Panc1 (cell line): ENCODE measurements at regions not wholly inside any gene's neighbourhood (a gene's known extent, or its start where the extent isn't known, plus 50 kb on each side); places are given as distances from the start of the nearest gene placed in this dataset.

Experiments used
- ATAC-seq: fragments of 200-7000 bp; cut with Tn5 transposase; 2 replicates; pipeline ENCODE4 v1.9.1; 2020; ENCODE audit warnings: mild to moderate bottlenecking, moderate library complexity
- BruUV-seq: library from RNA; stranded (reverse); fragments of 400-500 nt; replicated peaks from 2 replicates; lab custom pipeline; 2021; lab: Mats Ljungman, UMichigan
- CTCF ChIA-PET: fragments of 300-600 bp; sonication (Branson Sonifier 250); formaldehyde crosslinking; loops from one replicate; lab custom pipeline; 2022; ENCODE audit warnings: antibody characterized with exemption; lab: Charles Lee
- POLR2A ChIA-PET: fragments of 300-600 bp; sonication (Branson Sonifier 250); formaldehyde crosslinking; loops from one replicate; lab custom pipeline; 2022; ENCODE audit warnings: antibody characterized with exemption; lab: Charles Lee
- DNase-seq: peaks from one replicate; pipeline ENCODE4 v3.0.0-alpha.2; 2010; ENCODE audit warnings: low read depth, low spot score
- H3K27ac ChIP-seq: 2 replicates; pipeline ENCODE4 v1.5.1; 2011; ENCODE audit warnings: mild to moderate bottlenecking, low read length, inconsistent platforms
- H3K27me3 ChIP-seq: fragments of 200-500 bp; sonication (Bioruptor generic); 2 replicates; pipeline ENCODE4 v1.6.0; 2014; ENCODE audit warnings: low read length, inconsistent platforms; ENCODE audit not compliant: control insufficient read depth, insufficient read depth
- H3K36me3 ChIP-seq: fragments of 200-500 bp; sonication (Bioruptor generic); 2 replicates; pipeline ENCODE4 v1.5.1; 2014; ENCODE audit warnings: inconsistent platforms, mild to moderate bottlenecking, low read length, moderate library complexity; ENCODE audit not compliant: control insufficient read depth, insufficient read depth
- H3K4me1 ChIP-seq: 2 replicates; pipeline ENCODE4 v1.5.1; 2011; ENCODE audit warnings: inconsistent platforms, mild to moderate bottlenecking, low read length, moderate library complexity; ENCODE audit not compliant: control insufficient read depth, insufficient read depth
- H3K4me3 ChIP-seq, 2 experiments: 2 replicates each; pipeline ENCODE4 v1.5.1; 2011 to 2012; ENCODE audit warnings: low read depth in 2 of 2, low read length in 2 of 2, mild to moderate bottlenecking in 2 of 2, inconsistent platforms in 1 of 2, moderate library complexity in 1 of 2
- H3K9me3 ChIP-seq: fragments of 200-500 bp; sonication (Bioruptor generic); 2 replicates; pipeline ENCODE4 v1.5.1; 2014; ENCODE audit warnings: low read depth, mild to moderate bottlenecking, inconsistent platforms, low read length, moderate library complexity; ENCODE audit not compliant: control insufficient read depth, insufficient read depth
- CTCF ChIP-seq: fragments of 450-650 bp; IDR thresholded peaks from 2 replicates; pipeline ENCODE4 v1.5.1; 2017; ENCODE audit warnings: mild to moderate bottlenecking
- POLR2AphosphoS5 ChIP-seq: IDR thresholded peaks from 2 replicates; pipeline ENCODE4 v1.6.1; 2012; ENCODE audit warnings: mild to moderate bottlenecking, low read depth, low read length, moderate library complexity
- REST ChIP-seq, 2 experiments: IDR thresholded peaks; 2 replicates each; pipeline ENCODE4 v1.6.1; 2011 to 2012; ENCODE audit warnings: low read depth in 2 of 2, control low read depth in 1 of 2, low read length in 1 of 2, mild to moderate bottlenecking in 1 of 2, moderate library complexity in 1 of 2; ENCODE audit not compliant: insufficient read depth in 1 of 2
- SIN3A ChIP-seq: IDR thresholded peaks from 2 replicates; pipeline ENCODE4 v1.6.1; 2012; ENCODE audit warnings: low read depth, mild to moderate bottlenecking, low read length, moderate library complexity, borderline replicate concordance; ENCODE audit not compliant: insufficient read depth
- TCF7L2 ChIP-seq: IDR thresholded peaks from 2 replicates; pipeline ENCODE4 v1.6.1; 2011; ENCODE audit warnings: mild to moderate bottlenecking, low read depth, low read length, inconsistent platforms
- in situ Hi-C: cut with HindIII; loops from 2 replicates; pipeline ENCODE4 v1.10.0; 2016; ENCODE audit warnings: low sequenced_read_pairs, low pct_unique_long_range_greater_than_20kb
- intact Hi-C: fragments of 100-400 bp; cut with micrococcal nuclease; formaldehyde crosslinking; loops from one replicate; pipeline ENCODE4 v1.10.0; 2022; ENCODE audit not compliant: unreplicated experiment

- ATAC-seq = no peak
- POLR2A ChIA-PET = no interaction called here
- H3K4me3 ChIP-seq = no peak overlapping the region
- no TSS peak for BruUV-seq
- intact Hi-C loops = no loop called here
- CTCF ChIA-PET = no interaction called here
- no peaks in the 10 kb centered on the region for H3K36me3 ChIP-seq
- DNase-seq = no peak
- in situ Hi-C loops = no loop called here
- no peaks in the 10 kb centered on the region for H3K9me3 ChIP-seq
- TF ChIP-seq SIN3A (no peak), POLR2AphosphoS5 (no peak), CTCF (no peak), REST (IDR thresholded peaks at IDR 0.05; ENCODE audit: insufficient read depth in 1 of 2, low read depth in 2 of 2, low read length in 1 of 2) (no peak), TCF7L2 (no peak)
- no peaks in the 10 kb centered on the region for H3K4me1 ChIP-seq
- H3K27ac ChIP-seq = no peak overlapping the region
- H3K27me3 ChIP-seq = no peaks in the 10 kb centered on the region; the same call in none of the 2 replicates
Measured at GRCh38 chr1:56396581-56396980, 182.8 kb downstream of the PLPP3 start.

- intact Hi-C loops = no loop called here
- TF ChIP-seq TCF7L2 (no peak), CTCF (no peak), SIN3A (no peak), POLR2AphosphoS5 (no peak), REST (IDR thresholded peaks at IDR 0.05; ENCODE audit: insufficient read depth in 1 of 2, low read depth in 2 of 2, low read length in 1 of 2) (no peak)
- in situ Hi-C loops = no loop called here
- no peaks in the 10 kb centered on the region for H3K9me3 ChIP-seq
- no peaks in the 10 kb centered on the region; the same call in none of the 2 replicates for H3K27me3 ChIP-seq
- H3K4me1 ChIP-seq = no peaks in the 10 kb centered on the region
- H3K4me3 ChIP-seq = no peak overlapping the region
- H3K27ac ChIP-seq = no peak overlapping the region
- POLR2A ChIA-PET = no interaction called here
- CTCF ChIA-PET = no interaction called here
- no TSS peak for BruUV-seq
- DNase-seq (no peak), ATAC-seq (no peak)
- no peaks in the 10 kb centered on the region for H3K36me3 ChIP-seq
Measured at GRCh38 chr1:56395776-56396175, 183.6 kb downstream of the PLPP3 start.
